TTC549 (cell line): ENCODE measurements at regions not wholly inside any gene's neighbourhood (a gene's known extent, or its start where the extent isn't known, plus 50 kb on each side); places are given as distances from the start of the nearest gene placed in this dataset.
"Not testable (repeated sequence)": the region's sequence is repeated elsewhere in the genome, so short reads cannot be mapped to it uniquely, and the experiment has no call there.

Source experiments
- FAIRE-seq: peaks from 2 replicates; lab custom pipeline; 2012; peaks lifted over from hg19 to GRCh38; lab: Jason Lieb, UNC

- no peak for FAIRE-seq
These were observed 276.8 kb upstream of the GRM3 start for GRCh38 chr7:86366946-86367345.

GRCh38 chr7:86340407-86340806, 303.3 kb upstream of the GRM3 start:
- FAIRE-seq: not testable (repeated sequence)

GRCh38 chr7:86339051-86339450, 304.7 kb upstream of the GRM3 start:
- FAIRE-seq: no peak

- FAIRE-seq: no peak
These were observed 314.8 kb upstream of the GRM3 start for GRCh38 chr7:86328801-86329433.

- FAIRE-seq: no peak
These were observed 316.9 kb upstream of the GRM3 start for GRCh38 chr7:86326847-86327246.

DNA sequence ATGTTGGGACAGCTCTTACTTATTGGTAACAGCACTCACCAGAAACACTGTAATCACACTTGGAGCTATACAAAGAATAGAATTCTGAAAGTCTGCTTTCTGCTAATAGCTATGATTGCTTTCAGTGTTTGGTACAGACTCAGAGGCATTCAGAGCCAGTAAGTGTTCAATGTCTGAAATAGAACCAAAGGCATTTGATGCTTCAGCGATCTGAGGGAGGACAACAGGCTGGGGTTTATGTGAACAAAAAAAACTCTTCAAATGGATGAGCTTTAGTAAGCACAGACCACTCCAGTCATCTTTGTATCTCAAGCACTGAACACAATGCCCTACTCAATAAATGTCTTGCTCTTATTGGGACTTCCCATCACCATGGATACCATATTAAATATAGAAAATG, 322.8 kb upstream of the GRM3 start:
- no peak for FAIRE-seq

DNA sequence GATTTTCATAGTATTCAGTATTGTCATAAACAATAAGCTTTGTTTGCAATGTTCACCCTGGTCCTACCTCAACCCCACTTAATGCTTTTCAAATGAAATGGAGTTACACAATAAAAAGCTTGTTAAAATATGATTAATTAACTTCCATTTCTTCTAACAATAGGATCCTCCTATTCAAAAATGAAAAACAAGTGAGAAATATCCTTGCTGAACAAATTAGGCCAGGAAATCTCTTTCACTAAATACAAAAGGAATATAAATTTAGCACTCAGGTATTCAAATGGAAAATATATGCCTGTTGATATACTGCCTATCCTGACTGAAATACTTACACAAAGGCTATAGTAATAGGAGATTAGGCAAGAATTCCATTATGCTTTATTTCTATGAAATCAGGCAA, 323.4 kb upstream of the GRM3 start:
- no peak for FAIRE-seq

DNA sequence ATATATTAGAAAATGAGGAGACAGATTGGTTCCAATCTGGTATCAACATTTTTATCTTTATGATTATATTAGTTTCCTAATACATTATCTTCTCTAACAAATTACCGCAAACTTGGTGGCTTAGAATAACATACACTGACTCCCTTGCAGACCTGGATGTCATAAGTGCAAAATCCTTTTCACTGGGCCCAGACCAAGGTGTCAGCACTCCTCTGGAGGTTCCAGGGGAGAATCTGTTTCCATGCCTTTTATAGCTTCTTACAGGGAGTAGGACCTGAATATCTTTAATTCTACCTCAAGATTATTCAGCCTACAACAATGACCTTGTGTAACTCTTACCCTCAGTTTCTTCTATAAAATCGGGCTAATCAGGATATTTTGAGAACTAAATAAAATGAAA, 329.9 kb upstream of the GRM3 start:
- FAIRE-seq: no peak

GRCh38 chr7:86301301-86301700, 342.4 kb upstream of the GRM3 start:
- no peak for FAIRE-seq

- FAIRE-seq: no peak
These were observed 348.2 kb upstream of the GRM3 start for GRCh38 chr7:86295526-86295925.

DNA sequence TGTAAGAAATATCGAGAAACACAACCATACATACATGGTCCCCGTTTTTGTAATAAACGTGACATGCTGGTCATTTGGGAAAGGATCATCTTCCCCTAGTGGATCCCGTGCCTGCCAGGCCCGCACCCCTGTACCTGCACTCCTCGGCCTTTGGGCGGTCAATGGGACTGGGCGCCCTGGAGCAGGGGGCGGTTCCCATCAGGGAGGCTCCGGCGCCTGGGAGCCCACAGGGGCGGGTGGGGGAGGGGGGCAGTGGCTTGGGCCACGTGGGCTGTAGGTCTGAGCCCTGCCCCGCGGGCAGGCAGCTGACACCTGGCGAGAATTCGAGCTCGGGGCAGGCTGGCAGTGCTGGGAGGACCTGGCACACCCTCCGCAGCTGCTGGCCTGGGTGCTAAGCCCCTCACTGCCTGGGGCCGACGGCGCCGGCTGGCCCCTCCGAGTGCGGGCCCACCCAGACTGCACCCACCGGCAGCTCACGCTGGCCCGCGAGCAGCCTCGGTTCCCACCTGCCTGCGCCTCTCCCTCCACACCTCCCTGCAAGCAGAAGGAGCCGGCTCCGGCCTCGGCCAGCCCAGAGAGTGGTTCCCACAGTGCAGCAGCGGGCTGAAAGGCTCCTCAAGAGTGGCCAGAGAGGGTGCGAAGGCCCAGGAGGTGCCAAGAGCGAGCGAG, 361.6 kb upstream of the GRM3 start:
- FAIRE-seq: no peak

- no peak for FAIRE-seq
These were observed 363.6 kb upstream of the GRM3 start for GRCh38 chr7:86280150-86280549.

- FAIRE-seq: no peak
These were observed 380.9 kb upstream of the GRM3 start for GRCh38 chr7:86262781-86263180.

- no peak for FAIRE-seq
These were observed 385.8 kb upstream of the GRM3 start for GRCh38 chr7:86257894-86258293.

DNA sequence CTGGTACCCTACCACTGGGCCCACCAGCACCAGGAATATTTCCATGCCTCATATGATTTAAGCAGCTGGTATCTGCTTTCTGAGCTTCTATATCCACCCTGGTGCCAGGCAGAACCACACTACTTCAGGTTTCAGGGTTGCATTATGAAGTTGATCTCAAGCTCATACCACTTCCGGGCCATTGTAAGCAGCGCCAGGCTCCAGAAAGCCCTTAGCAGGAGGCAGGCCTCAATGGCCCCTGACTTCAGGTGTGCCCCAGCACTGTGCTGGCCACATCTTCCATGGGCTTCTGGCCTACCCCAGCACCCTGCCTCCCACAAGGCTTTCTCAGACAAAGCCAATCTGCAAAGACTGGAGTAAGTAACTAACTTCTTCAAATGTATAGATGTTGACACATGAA, 391.3 kb upstream of the GRM3 start:
- no peak for FAIRE-seq

DNA sequence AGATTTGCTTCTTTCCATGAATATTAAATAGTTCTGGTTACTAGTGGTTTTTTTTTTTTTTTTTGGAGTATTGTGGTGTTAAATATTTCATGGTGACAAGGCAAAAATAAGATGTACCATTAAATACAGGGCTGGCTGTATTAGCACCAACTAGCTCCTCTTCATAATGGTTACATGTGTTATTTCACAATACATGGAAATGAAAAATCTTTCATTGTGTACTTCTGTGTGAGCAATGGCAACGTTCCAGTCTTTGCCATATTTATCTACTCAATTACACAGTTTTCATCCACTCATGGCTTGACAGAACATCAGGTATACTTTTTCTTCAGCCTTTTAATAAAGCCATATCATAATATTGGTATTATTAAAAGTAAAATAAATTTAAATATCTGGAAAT, 394.7 kb upstream of the GRM3 start:
- FAIRE-seq: no peak

DNA sequence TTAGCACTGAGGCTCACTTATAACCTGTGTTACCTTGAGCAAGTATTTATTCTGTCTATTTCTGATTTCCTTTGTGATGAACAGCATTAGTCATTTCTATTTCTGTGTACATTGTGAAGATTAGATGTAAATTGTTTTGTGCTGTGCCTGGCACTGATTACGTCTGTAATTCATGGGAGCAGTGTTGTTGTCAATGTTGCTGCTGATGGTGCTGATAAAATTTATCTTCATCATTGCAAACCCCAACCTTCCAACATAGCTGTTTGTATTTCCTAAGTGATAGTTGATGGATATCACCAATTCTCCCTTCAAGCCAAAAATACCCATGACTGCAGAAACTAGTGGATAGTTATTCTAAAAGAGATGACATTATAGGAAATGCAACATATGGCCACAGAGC, 400.5 kb upstream of the GRM3 start:
- no peak for FAIRE-seq

DNA sequence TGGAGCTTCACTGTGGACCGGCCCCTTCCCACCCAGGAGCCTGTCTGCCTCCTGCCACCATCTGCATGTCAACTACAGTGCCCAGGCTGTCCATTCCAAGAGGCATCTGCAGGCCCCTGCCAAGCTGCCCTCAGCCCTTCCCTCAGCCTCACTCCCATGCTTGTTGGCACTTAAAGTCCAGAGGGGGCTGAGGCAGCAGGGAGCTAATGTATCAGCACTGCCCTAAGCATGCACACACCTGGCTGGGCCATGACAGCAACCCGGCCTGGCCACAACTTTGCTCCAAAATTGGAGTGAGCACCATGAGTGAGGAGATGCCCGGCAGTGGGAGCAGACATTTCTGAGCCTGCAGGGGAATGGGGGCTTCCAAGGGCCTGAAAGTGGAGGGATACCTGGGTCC, 417.5 kb upstream of the GRM3 start:
- no peak for FAIRE-seq

GRCh38 chr7:86222806-86223205, 420.9 kb upstream of the GRM3 start:
- FAIRE-seq: no peak

- no peak for FAIRE-seq
These were observed 429.0 kb upstream of the GRM3 start for GRCh38 chr7:86214734-86215133.

- FAIRE-seq: no peak
These were observed 430.7 kb upstream of the GRM3 start for GRCh38 chr7:86212976-86213375.

DNA sequence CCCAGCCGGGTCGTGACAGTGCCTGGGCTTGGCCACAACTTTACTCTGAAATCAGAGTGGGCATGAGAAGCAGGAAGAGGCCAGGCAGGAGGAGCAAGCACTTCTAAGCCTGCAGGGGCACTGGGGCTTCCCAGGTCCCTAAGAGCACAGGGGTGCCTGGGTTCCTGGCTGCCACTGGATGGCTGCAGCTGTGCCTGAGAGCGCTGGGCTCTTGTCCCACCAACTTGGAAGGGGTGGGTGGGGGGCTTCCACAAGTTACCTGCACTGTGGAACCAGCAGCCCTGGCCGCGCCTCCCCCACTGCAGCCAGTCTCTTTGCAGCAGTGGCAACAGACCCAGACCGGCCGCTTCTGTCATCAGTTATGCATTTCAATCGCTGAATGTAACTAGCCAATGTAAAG, 434.7 kb upstream of the GRM3 start:
- FAIRE-seq: no peak

- no peak for FAIRE-seq
These were observed 436.0 kb upstream of the GRM3 start for GRCh38 chr7:86207740-86208139.

- FAIRE-seq: no peak
These were observed 440.9 kb upstream of the GRM3 start for GRCh38 chr7:86202833-86203232.

GRCh38 chr7:86201767-86202166, 441.9 kb upstream of the GRM3 start:
- no peak for FAIRE-seq
